SIG-M5 treated with dmso at 0.1 percent for 504 hours (cell line): ENCODE measurements at regions not wholly inside any gene's neighbourhood (a gene's known extent, or its start where the extent isn't known, plus 50 kb on each side); places are given as distances from the start of the nearest gene placed in this dataset.

Experiments used
- DNase-seq: peaks from one replicate; lab custom pipeline; 2025; ENCODE audit not compliant: unreplicated experiment; lab: John Stamatoyannopoulos, UW

- no peak for DNase-seq
These were observed 357.8 kb upstream of the TBL1XR1 start for GRCh38 chr3:177554895-177555759.

- no peak for DNase-seq
These were observed 360.3 kb upstream of the TBL1XR1 start for GRCh38 chr3:177557548-177557947.

DNA sequence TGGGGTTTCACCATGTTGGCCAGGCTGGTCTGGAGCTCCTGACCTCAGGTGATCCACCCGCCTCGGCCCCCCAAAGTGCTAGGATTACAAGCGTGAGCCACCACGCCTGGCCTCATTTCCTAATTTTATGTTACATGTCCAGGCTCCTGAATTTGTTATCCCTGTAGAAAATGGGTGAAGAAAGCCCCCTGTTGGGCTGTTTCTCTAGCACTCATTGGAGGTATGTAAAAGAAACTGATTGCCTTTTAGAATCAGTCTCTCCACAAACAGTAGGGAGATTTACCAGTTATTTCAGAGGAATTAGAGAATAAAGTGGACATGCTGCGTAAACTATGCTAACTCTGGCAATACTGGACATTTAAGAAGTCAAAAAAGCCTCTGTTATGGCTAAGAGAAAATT lies 364.1 kb upstream of the TBL1XR1 start:
- no peak for DNase-seq

GRCh38 chr3:177561769-177562392 lies 364.6 kb upstream of the TBL1XR1 start:
- DNase-seq, result no peak

DNA sequence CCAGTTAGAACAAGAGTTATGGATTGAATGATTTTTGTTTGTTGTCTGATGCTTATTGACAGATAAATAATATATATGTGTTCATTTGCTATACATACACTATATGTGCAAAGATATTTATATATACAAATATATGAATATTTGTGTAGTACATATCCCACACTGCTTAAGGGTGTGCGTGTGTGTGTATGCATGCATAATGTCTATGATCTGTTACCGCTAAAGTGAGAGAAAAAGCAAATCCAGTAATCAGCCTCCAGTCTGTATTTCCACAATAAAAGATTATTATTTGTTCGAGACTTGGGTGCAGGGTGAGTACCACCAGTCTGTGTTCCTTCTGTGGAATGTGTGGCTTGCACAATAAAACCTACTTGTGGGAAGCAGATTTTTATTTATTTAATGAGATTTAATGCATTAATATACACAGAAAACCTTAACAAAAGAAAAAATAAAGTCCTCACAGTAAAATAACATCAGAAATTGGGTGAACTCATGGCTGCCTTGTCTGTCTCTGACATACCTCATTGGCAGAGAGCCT lies 366.0 kb upstream of the TBL1XR1 start:
- no peak for DNase-seq

- no peak for DNase-seq
These were observed 366.5 kb upstream of the TBL1XR1 start for GRCh38 chr3:177563792-177564191.

- DNase-seq, result no peak
These were observed 368.7 kb upstream of the TBL1XR1 start for GRCh38 chr3:177565981-177566380.

- DNase-seq, result no peak
These were observed 370.6 kb upstream of the TBL1XR1 start for GRCh38 chr3:177567833-177568232.

GRCh38 chr3:177569193-177569592 lies 371.9 kb upstream of the TBL1XR1 start:
- DNase-seq, result no peak

DNA sequence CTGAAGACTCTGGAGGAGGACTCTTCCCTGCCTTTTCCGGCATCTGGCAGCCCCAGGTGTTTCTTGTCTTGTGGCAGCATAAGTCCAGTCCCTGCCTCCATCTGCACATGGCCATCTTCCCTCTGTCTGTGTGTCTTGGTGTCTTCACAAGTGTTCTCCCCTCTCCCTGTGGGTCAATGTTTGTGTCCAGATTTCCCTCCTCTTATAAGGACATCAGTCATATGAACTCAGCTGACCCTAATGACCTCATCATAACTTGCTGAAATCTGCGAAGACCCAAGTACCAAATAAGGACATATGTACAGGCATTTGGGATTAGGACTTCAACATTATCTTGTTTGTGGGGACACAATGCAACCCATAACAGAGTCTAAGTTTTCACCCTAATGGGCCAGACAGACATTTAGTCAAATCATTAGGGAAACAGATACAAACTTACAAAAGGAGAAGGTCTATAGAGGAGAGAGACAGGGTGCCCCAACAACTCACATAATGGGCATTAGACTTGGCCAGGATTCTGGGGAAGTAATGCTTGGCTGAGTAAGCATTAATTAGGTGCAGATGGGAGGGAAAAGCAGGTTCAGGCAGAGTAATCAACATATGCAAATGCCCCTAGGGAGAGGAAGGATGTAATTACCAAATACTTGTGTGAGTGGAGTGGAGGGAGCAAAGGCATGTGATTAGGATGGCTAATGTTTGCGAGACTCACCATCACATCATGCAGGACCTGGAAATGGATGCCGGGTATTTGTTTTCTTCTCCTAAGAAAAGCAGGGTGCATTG lies 372.8 kb upstream of the TBL1XR1 start:
- no peak for DNase-seq

DNA sequence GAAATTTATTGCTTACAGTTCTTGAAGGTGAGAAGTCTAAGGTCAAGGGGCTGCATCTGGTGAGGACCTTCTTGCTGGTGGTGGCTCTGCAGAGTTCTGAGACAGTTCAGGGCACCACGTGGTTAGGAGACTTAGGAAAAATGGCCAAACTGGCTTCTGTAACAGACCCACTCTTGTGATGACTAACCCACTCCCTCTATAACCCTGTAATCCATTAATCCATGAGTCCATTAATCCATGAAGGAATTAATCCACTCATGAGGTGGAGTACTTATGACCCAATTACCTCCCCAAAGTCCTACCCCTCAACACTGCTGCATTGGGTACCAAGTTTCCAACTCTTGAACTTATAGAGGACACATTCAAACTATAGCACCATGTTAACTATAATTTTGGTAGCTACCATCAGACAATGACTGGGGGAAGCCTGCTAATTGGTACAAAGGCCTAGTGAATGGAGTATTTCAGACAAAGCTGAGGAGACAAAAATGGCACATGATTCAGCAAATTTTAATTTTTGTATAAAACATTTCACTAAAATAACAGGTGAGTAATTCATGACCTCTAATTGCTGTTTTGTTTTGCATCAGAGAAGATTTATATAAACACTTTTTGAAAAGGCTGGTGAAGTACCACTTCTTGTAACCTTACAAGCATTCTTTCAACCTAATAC lies 374.1 kb upstream of the TBL1XR1 start:
- DNase-seq, result no peak

- DNase-seq, result no peak
These were observed 374.6 kb upstream of the TBL1XR1 start for GRCh38 chr3:177571944-177572315.

DNA sequence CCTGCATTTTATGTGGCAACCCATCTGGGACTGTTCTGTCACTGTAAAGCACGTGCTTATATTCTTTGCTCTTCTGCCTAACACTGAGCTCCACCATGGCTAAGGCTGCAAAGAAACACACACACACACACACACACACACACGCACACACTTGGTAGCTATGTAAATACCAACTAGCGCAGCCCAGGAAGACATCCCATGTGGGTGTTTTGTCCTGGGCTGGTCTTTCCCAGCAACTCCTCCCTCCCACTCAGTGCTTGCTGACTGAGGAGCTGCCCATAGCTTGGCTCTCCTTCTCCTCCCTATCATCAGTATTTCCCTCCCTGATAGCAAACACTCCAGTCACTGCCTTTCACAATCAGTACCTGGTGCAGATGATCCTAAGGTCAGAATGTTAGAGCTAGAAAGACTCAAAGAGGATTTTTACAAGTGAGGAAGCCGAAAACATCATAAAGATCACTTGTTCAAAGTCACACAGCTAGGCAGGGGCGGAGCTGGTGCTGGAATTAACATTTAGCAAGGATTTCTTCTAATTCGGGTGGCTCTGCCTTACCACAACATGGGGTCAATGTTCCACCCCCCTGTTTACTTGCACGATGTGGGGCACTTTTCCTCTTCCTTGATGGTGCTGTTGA lies 377.1 kb upstream of the TBL1XR1 start:
- no peak for DNase-seq

- no peak for DNase-seq
These were observed 379.5 kb upstream of the TBL1XR1 start for GRCh38 chr3:177576746-177577145.

DNA sequence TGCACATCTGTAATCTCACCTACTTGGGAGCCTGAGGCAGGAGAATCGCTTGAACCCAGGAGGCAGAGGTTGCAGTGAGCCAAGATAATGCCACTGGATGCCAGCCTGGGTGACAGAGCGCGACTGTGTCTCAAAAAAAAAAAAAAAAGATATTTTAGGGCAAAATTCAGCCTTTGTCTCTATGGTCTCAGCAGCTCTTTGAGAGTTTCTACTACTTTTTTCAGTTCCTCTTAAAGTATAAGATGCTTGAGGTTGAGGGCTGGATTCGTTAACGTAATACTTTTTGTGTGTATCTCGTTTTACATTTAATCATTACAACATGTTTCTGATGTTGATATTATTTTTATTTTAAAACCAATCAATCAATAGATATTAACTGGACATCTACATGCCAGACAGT lies 381.2 kb upstream of the TBL1XR1 start:
- DNase-seq, result no peak

DNA sequence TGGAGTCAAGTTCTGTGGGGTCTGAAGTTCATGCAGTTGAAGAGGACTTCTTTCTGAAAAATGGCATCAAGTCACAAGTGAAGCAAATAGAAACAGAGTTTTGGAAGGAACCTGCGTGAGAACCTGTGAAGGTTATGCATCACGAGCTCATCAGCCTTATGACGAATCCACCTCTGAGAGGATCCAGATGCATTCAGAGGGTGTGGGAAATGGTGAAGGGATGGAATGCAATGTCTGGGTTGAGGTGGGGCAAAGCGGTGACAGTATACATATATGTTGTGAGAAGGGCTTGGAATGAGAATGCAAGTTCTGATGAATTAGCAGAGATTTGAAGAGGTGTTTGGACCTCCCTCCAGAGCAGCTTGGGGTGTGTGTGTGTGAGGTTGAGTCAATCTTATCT lies 382.1 kb upstream of the TBL1XR1 start:
- DNase-seq, result no peak

- DNase-seq, result no peak
These were observed 383.2 kb upstream of the TBL1XR1 start for GRCh38 chr3:177580437-177580836.

- DNase-seq, result no peak
These were observed 388.0 kb upstream of the TBL1XR1 start for GRCh38 chr3:177585271-177585670.

GRCh38 chr3:177589041-177589650 lies 391.9 kb upstream of the TBL1XR1 start:
- no peak for DNase-seq

DNA sequence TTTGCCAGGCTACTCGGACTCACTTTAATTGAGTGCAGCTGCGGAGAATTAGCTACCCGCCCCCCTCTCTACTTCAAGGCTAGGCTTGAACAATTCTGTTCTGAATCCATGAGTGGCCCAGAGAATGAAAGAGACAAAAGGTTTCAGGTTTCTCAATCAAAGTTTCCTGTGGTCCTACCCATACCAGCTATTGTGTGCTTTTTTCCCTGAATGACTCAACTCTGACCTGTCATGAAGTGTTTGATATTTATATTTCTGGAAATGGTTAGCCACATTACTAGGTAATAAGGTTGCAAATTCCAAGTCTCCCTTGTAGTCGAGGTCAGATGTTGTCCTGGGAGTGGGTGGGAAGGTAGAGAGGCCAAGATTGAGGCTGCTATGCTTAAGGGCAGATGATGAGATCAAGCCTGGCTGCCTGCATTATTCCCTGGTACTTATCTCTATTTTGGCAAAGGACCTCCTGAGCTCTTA lies 392.7 kb upstream of the TBL1XR1 start:
- DNase-seq, result no peak
